ENCODE measurements at regions not wholly inside any gene's neighbourhood (a gene's known extent, or its start where the extent isn't known, plus 50 kb on each side); places are given as distances from the start of the nearest gene placed in this dataset.

- Mint-ChIP-seq H3K4me1 (no peaks in the 10 kb centered on the region), H3K27me3 (ENCODE audit: low read depth) (peaks cover 23% of the 10 kb centered on the region), H3K27ac (no peak overlapping the region), H3K9me3 (peaks cover 7% of the 10 kb centered on the region), H3K36me3 (no peaks in the 10 kb centered on the region), H3K4me3 (no peak overlapping the region)
- TF ChIP-seq CTCF (IDR thresholded peaks at IDR 0.05; ENCODE audit: unreplicated experiment): no peak
- no peak for DNase-seq (ENCODE audit: low spot score in 2 of 2, unreplicated experiment in 2 of 2)
Observed at GRCh38 chr20:39282619-39283092, 320.5 kb downstream of the DHX35 start.

DNA sequence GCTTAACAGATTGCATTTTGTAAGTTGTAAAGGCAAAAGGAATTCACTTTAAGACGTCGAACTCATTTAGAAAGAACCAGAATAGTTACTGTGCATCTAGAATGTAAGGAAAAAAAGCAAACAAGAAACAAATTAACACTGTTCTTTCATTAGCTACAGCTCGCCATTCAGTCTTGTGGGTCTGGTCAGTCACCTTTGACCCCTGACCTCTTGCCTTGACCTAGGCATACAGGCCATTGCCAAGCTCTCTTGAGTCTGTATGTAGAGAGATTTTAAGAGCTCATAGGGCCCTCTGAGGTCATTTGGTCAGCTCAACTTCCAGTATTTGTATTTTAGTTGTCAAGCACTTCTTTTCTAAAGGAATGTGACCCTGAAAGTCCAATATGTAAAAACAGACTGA is 318.7 kb downstream of the DHX35 start:
- Mint-ChIP-seq H3K27ac (no peak overlapping the region), H3K27me3 (ENCODE audit: low read depth) (peaks cover 23% of the 10 kb centered on the region), H3K9me3 (peaks cover 8% of the 10 kb centered on the region), H3K36me3 (no peaks in the 10 kb centered on the region), H3K4me1 (no peaks in the 10 kb centered on the region), H3K4me3 (no peak overlapping the region)
- DNase-seq (ENCODE audit: low spot score in 2 of 2, unreplicated experiment in 2 of 2): no peak
- no peak for TF ChIP-seq CTCF (IDR thresholded peaks at IDR 0.05; ENCODE audit: unreplicated experiment)

- Mint-ChIP-seq H3K4me3 (no peak overlapping the region), H3K27me3 (ENCODE audit: low read depth) (peaks cover 20% of the 10 kb centered on the region), H3K9me3 (peaks cover 14% of the 10 kb centered on the region), H3K36me3 (no peaks in the 10 kb centered on the region), H3K4me1 (no peaks in the 10 kb centered on the region), H3K27ac (no peak overlapping the region)
- DNase-seq (ENCODE audit: low spot score in 2 of 2, unreplicated experiment in 2 of 2): no peak
- no peak for TF ChIP-seq CTCF (IDR thresholded peaks at IDR 0.05; ENCODE audit: unreplicated experiment)
Observed at GRCh38 chr20:39278230-39278788, 316.2 kb downstream of the DHX35 start.

DNA sequence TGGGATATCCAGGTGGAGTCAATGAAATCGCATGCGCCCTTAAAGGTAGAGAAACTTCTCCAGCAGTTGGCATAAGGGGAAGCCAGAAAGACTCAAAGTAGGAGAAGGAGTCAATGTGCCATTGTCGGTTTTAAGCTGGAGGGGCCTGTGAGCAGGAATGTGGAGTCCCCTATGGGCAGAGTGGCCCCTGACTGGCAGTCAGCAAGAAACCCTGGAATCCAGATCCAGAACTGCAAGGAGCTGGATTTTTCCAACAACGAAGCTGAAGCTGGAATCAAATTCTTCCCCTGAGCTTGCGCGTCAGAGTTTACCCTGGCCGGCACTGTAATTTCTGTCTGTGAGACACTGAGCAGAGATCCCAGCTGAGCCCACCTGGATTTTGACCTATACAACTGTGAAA is 315.0 kb downstream of the DHX35 start:
- no peak for TF ChIP-seq CTCF (IDR thresholded peaks at IDR 0.05; ENCODE audit: unreplicated experiment)
- Mint-ChIP-seq H3K4me3 (no peak overlapping the region), H3K27me3 (ENCODE audit: low read depth) (peaks cover 9% of the 10 kb centered on the region), H3K36me3 (no peaks in the 10 kb centered on the region), H3K4me1 (no peaks in the 10 kb centered on the region), H3K9me3 (peaks cover 14% of the 10 kb centered on the region), H3K27ac (no peak overlapping the region)
- no peak for DNase-seq (ENCODE audit: low spot score in 2 of 2, unreplicated experiment in 2 of 2)

GRCh38 chr20:39270837-39271604 is 308.9 kb downstream of the DHX35 start:
- Mint-ChIP-seq H3K4me1 (peaks cover 8% of the 10 kb centered on the region), H3K27me3 (ENCODE audit: low read depth) (peaks cover 9% of the 10 kb centered on the region), H3K9me3 (peaks cover 7% of the 10 kb centered on the region), H3K27ac (no peak overlapping the region), H3K36me3 (no peaks in the 10 kb centered on the region), H3K4me3 (no peak overlapping the region)
- no peak for TF ChIP-seq CTCF (IDR thresholded peaks at IDR 0.05; ENCODE audit: unreplicated experiment)
- DNase-seq (ENCODE audit: low spot score in 2 of 2, unreplicated experiment in 2 of 2): no peak

Data from mesothelial cell of epicardium (in vitro differentiated cells).